GM12878 (cell line): ENCODE measurements at regions not wholly inside any gene's neighbourhood (a gene's known extent, or its start where the extent isn't known, plus 50 kb on each side); places are given as distances from the start of the nearest gene placed in this dataset.

ENCODE experiments used
- TBL1XR1 ChIP-seq: IDR thresholded peaks from 2 replicates; pipeline ENCODE4 v1.6.1; 2012; ENCODE audit warnings: low read depth, low read length, improper control_type of control experiment
- TF ChIP-seq, protein P1 (sequence below): IDR thresholded peaks from 2 replicates; pipeline ENCODE4 v1.6.1; 2012; ENCODE audit warnings: low read length, inconsistent platforms

- TF ChIP-seq TBL1XR1: no peak
- TF ChIP-seq, protein P1, sequence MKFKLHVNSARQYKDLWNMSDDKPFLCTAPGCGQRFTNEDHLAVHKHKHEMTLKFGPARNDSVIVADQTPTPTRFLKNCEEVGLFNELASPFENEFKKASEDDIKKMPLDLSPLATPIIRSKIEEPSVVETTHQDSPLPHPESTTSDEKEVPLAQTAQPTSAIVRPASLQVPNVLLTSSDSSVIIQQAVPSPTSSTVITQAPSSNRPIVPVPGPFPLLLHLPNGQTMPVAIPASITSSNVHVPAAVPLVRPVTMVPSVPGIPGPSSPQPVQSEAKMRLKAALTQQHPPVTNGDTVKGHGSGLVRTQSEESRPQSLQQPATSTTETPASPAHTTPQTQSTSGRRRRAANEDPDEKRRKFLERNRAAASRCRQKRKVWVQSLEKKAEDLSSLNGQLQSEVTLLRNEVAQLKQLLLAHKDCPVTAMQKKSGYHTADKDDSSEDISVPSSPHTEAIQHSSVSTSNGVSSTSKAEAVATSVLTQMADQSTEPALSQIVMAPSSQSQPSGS: no peak
Observed at GRCh38 chr17:77330602-77331081, 189.9 kb downstream of the SEC14L1 start.
